K562 (cell line): ENCODE measurements at regions not wholly inside any gene's neighbourhood (a gene's known extent, or its start where the extent isn't known, plus 50 kb on each side); places are given as distances from the start of the nearest gene placed in this dataset.

Experiments
- ATAC-seq: fragments of 200-7000 bp; cut with Tn5 transposase; 3 replicates; pipeline ENCODE4 v1.9.1; 2020; ENCODE audit warnings: moderate library complexity
- BruUV-seq: library from RNA; stranded (reverse); fragments of 400-500 nt; replicated peaks from 2 replicates; lab custom pipeline; 2021; lab: Mats Ljungman, UMichigan
- CTCF ChIA-PET: fragments of 300-600 bp; formaldehyde crosslinking; extraction: SDS; loops from one replicate; lab custom pipeline; 2021; ENCODE audit warnings: low intra/inter-chr PET ratio; lab: Yijun Ruan, JAX
- POLR2A ChIA-PET: fragments of 300-600, 350-650 bp; sonication (Branson Sonifier 250); formaldehyde crosslinking; extraction: SDS; loops from one replicate; lab custom pipeline; 2021; ENCODE audit warnings: antibody characterized with exemption, inconsistent platforms; lab: Yijun Ruan, JAX
- DNase-seq, 4 experiments: peaks; one replicate each; pipeline versions ENCODE4 v3.0.0 to v3.0.0-alpha.2; 2011 to 2018; ENCODE audit warnings: low spot score in 3 of 4, mixed read lengths in 3 of 4; ENCODE audit errors: extremely low read depth in 1 of 4
- FAIRE-seq: peaks from 2 replicates; lab custom pipeline; 2011; peaks lifted over from hg19 to GRCh38; lab: Jason Lieb, UNC
- H2AFZ ChIP-seq: 2 replicates; pipeline ENCODE4 v1.6.0; 2011; ENCODE audit warnings: low read depth, low read length, control low read depth, inconsistent platforms
- H3K27ac ChIP-seq: fragments of 200-600 bp; 3 replicates; pipeline ENCODE4 v1.8.0; 2011; ENCODE audit warnings: low read depth, mild to moderate bottlenecking, control low read depth, inconsistent platforms, low read length, moderate library complexity, mixed read lengths; ENCODE audit errors: extremely low read depth
- H3K27me3 ChIP-seq, 2 experiments: fragments of 300-600 bp in 1 of 2; 2 replicates in 1 of 2; 3 replicates in 1 of 2; pipeline versions ENCODE4 v1.6.0 to v1.8.0; 2011; ENCODE audit warnings: inconsistent platforms in 2 of 2, low read length in 2 of 2, mild to moderate bottlenecking in 1 of 2, mixed read lengths in 1 of 2, moderate library complexity in 1 of 2; ENCODE audit not compliant: control insufficient read depth in 2 of 2, insufficient read depth in 2 of 2
- H3K36me3 ChIP-seq: fragments of 300-600 bp; 3 replicates; pipeline ENCODE4 v1.8.0; 2011; ENCODE audit warnings: mild to moderate bottlenecking, low read length, inconsistent platforms; ENCODE audit not compliant: control insufficient read depth, insufficient read depth
- H3K4me1 ChIP-seq, 2 experiments: fragments of 200-600 bp in 1 of 2; replicated peaks in 1 of 2; 2 replicates in 1 of 2; 3 replicates in 1 of 2; pipeline versions ENCODE4 v1.5.1 to v1.8.0; 2011; ENCODE audit warnings: inconsistent platforms in 2 of 2, low read length in 2 of 2, mild to moderate bottlenecking in 1 of 2, mixed read lengths in 1 of 2, moderate library complexity in 1 of 2; ENCODE audit not compliant: control insufficient read depth in 2 of 2, insufficient read depth in 2 of 2
- H3K4me2 ChIP-seq: 2 replicates; pipeline ENCODE4 v1.6.1; 2011; ENCODE audit warnings: low read length, control low read depth, inconsistent platforms, mixed read lengths; ENCODE audit not compliant: insufficient read depth
- H3K4me3 ChIP-seq: fragments of 200-600 bp; sonication (generic), shearing (Covaris generic); 2 replicates; pipeline ENCODE4 v1.5.1; 2016; ENCODE audit warnings: control low read depth, inconsistent platforms
- H3K79me2 ChIP-seq: fragments of 200-600 bp; 3 replicates; pipeline ENCODE4 v1.8.0; 2011; ENCODE audit warnings: low read length, inconsistent platforms; ENCODE audit not compliant: control insufficient read depth, insufficient read depth
- H3K9ac ChIP-seq, 2 experiments: 2 replicates each; pipeline versions ENCODE4 v1.6.0 to v1.6.1; 2011; ENCODE audit warnings: low read depth in 2 of 2, low read length in 2 of 2, control low read depth in 1 of 2, inconsistent platforms in 1 of 2, mild to moderate bottlenecking in 1 of 2, mixed read lengths in 1 of 2; ENCODE audit not compliant: insufficient read depth in 1 of 2
- H3K9me1 ChIP-seq: one replicate; pipeline ENCODE4 v1.6.0; 2011; ENCODE audit warnings: inconsistent platforms, mild to moderate bottlenecking, low read length, moderate library complexity; ENCODE audit not compliant: control insufficient read depth, insufficient read depth
- H3K9me3 ChIP-seq: replicated peaks from 2 replicates; pipeline ENCODE4 v1.5.1; 2011; ENCODE audit warnings: low read depth, low read length, inconsistent platforms; ENCODE audit not compliant: control insufficient read depth, insufficient read depth
- H4K20me1 ChIP-seq: replicated peaks from 2 replicates; pipeline ENCODE4 v1.6.1; 2011; ENCODE audit warnings: low read length, inconsistent platforms, mixed read lengths; ENCODE audit not compliant: control insufficient read depth, insufficient read depth
- CEBPG ChIP-seq, 3 experiments: fragments of 200-800 bp in 1 of 3; sonication (Bioruptor generic) in 1 of 3; sonication (generic) in 1 of 3; formaldehyde crosslinking in 1 of 3; IDR thresholded peaks in 2 of 3; conservative IDR thresholded peaks in 1 of 3; 2 replicates each; pipeline versions ENCODE4 v1.6.1 to v1.8.0; 2016 to 2022; ENCODE audit warnings: missing compliant biosample characterization in 2 of 3, missing genetic modification characterization in 2 of 3, mild to moderate bottlenecking in 1 of 3, missing genetic modification reagents in 1 of 3
- EZH2 ChIP-seq: IDR thresholded peaks from 2 replicates; pipeline ENCODE4 v1.6.1; 2012; ENCODE audit warnings: low read depth, mild to moderate bottlenecking, inconsistent platforms, low read length, borderline replicate concordance
- KDM4B ChIP-seq, 2 experiments: fragments of 450-650 bp in 1 of 2; sonication (generic) in 1 of 2; IDR thresholded peaks; 2 replicates each; pipeline ENCODE4 v1.6.1; 2016 to 2017; ENCODE audit warnings: borderline replicate concordance in 2 of 2, antibody characterized with exemption in 1 of 2, low read depth in 1 of 2, mild to moderate bottlenecking in 1 of 2
- KLF16 ChIP-seq: IDR thresholded peaks from 2 replicates; pipeline ENCODE4 v1.6.1; 2016; ENCODE audit warnings: antibody characterized with exemption
- MEF2A ChIP-seq: IDR thresholded peaks from 2 replicates; pipeline ENCODE4 v1.6.1; 2011; ENCODE audit warnings: low read depth, mild to moderate bottlenecking, low read length, moderate library complexity; ENCODE audit not compliant: control insufficient read depth
- SMAD2 ChIP-seq: fragments of 150-350 bp; IDR thresholded peaks from 2 replicates; pipeline ENCODE4 v1.6.1; 2014; ENCODE audit warnings: low read depth, mild to moderate bottlenecking, low read length
- SRSF3 ChIP-seq: fragments of 200-400 bp; formaldehyde crosslinking; IDR thresholded peaks from 2 replicates; pipeline ENCODE4 v1.6.1; 2016; ENCODE audit warnings: mild to moderate bottlenecking, low read length, moderate library complexity; ENCODE audit not compliant: insufficient read depth
- STAT5A ChIP-seq: IDR thresholded peaks from 2 replicates; pipeline ENCODE4 v1.6.1; 2012; ENCODE audit warnings: low read length, inconsistent platforms, borderline replicate concordance
- VEZF1 ChIP-seq: fragments of 200-800 bp; sonication (Bioruptor generic); IDR thresholded peaks from 2 replicates; pipeline ENCODE4 v1.6.1; 2017; ENCODE audit warnings: missing genetic modification characterization, missing compliant biosample characterization
- ZNF449 ChIP-seq: fragments of 250-450 bp; sonication (Bioruptor Pico); IDR thresholded peaks from 2 replicates; pipeline ENCODE4 v1.8.0; 2022; ENCODE audit warnings: moderate library complexity, mild to moderate bottlenecking, inconsistent platforms
- ZNF76 ChIP-seq: fragments of 250-450 bp; sonication (Bioruptor Pico); IDR thresholded peaks from 2 replicates; pipeline ENCODE4 v1.4.0; 2020; ENCODE audit warnings: mild to moderate bottlenecking, moderate library complexity, borderline replicate concordance
- WGBS: fragments of 100-300 bp; shearing (Covaris generic); methylation state at CpG from one replicate; pipeline ENCODE4 v1.1.6; 2016; ENCODE audit warnings: low coverage, mixed read lengths; ENCODE audit not compliant: insufficient coverage; ENCODE audit errors: missing lambda C conversion rate; 5-methylcytosine and 5-hydroxymethylcytosine counted together
- in situ Hi-C: fragments of 300-500 bp; cut with MboI; formaldehyde crosslinking; loops from 4 replicates; pipeline ENCODE4 v1.15.0; 2018; ENCODE audit warnings: inconsistent platforms, mixed read lengths
- intact Hi-C: fragments of 100-400 bp; cut with micrococcal nuclease; formaldehyde crosslinking; loops from 2 replicates; pipeline ENCODE4 v1.14.2; 2022

- CTCF ChIA-PET: interaction anchor here (0.6 kb wide), 1 partner anchor 306 kb away, joined by 3 read pairs; no protein-coding TSS in a partner anchor
- Histone ChIP-seq H4K20me1 (no peaks in the 10 kb centered on the region), H3K4me2 (no peak overlapping the region), H3K9ac (peak overlapping the region in 1 of 2 experiments; percentile 35; a peak in 1 of 4 replicates), H3K9me1 (no peaks in the 10 kb centered on the region), H3K9me3 (no peaks in the 10 kb centered on the region; the same call in 1 of the 2 replicates), H3K4me3 (no peak overlapping the region), H3K27ac (no peak overlapping the region), H2AFZ (no peak overlapping the region), H3K36me3 (no peaks in the 10 kb centered on the region), H3K4me1 (peaks cover 0 to 31% of the 10 kb centered on the region in 2 experiments; a peak in 2 of 5 replicates), H3K79me2 (no peaks in the 10 kb centered on the region), H3K27me3 (peaks cover 28 to 63% of the 10 kb centered on the region in 2 experiments; a peak in 4 of 5 replicates)
- TF ChIP-seq CEBPG (CRISPR knock-in tag; IDR thresholded peaks at IDR 0.05): no peak
- TF ChIP-seq CEBPG (tag; conservative IDR thresholded peaks at IDR 0.05 in 1 of 2, IDR thresholded peaks at IDR 0.05 in 1 of 2): no peak
- TF ChIP-seq EZH2: no peak
- no peak for TF ChIP-seq KLF16
- TF ChIP-seq VEZF1: no peak
- TF ChIP-seq SMAD2: no peak
- TF ChIP-seq ZNF449 (CRISPR knock-in tag): no peak
- TF ChIP-seq MEF2A: no peak
- TF ChIP-seq ZNF76 (CRISPR knock-in tag): no peak
- TF ChIP-seq STAT5A: no peak
- no peak for TF ChIP-seq SRSF3
- TF ChIP-seq KDM4B (IDR thresholded peaks at IDR 0.05; ENCODE audit: borderline replicate concordance in 2 of 2, low read depth in 1 of 2): no peak
- intact Hi-C loops (no loop called here), in situ Hi-C loops (no loop called here)
- DNase-seq: no peak
- 0% methylated on average over 16 of the region's 16 CpGs for WGBS
- POLR2A ChIA-PET: interaction anchor here (0.6 to 0.8 kb wide), 2 partner anchors 59 to 1054 kb away, joined by 3 to 4 read pairs; no protein-coding TSS in a partner anchor
- no peak for FAIRE-seq
- BruUV-seq: no TSS peak
- ATAC-seq: no peak
Measured at GRCh38 chr21:43339668-43340067, 87.3 kb downstream of the SIK1 start.
